NCI-H69 (cell line): ENCODE measurements at regions not wholly inside any gene's neighbourhood (a gene's known extent, or its start where the extent isn't known, plus 50 kb on each side); places are given as distances from the start of the nearest gene placed in this dataset.

ENCODE experiments used
- DNase-seq: peaks from one replicate; lab custom pipeline; 2025; lab: John Stamatoyannopoulos, UW

- DNase-seq: peak; percentile 56
These were observed 177.7 kb upstream of the MCTP2 start for GRCh38 chr15:94053626-94054025.

GRCh38 chr15:94052711-94053110, 178.7 kb upstream of the MCTP2 start:
- DNase-seq: no peak

- no peak for DNase-seq
These were observed 183.8 kb upstream of the MCTP2 start for GRCh38 chr15:94047566-94047965.

GRCh38 chr15:94042180-94042928, 189.0 kb upstream of the MCTP2 start:
- no peak for DNase-seq

GRCh38 chr15:94041746-94042145, 189.6 kb upstream of the MCTP2 start:
- no peak for DNase-seq

GRCh38 chr15:94040541-94041248, 190.7 kb upstream of the MCTP2 start:
- DNase-seq: no peak

GRCh38 chr15:94036156-94036555, 195.2 kb upstream of the MCTP2 start:
- no peak for DNase-seq

- no peak for DNase-seq
These were observed 197.7 kb upstream of the MCTP2 start for GRCh38 chr15:94033683-94034020.

- no peak for DNase-seq
These were observed 198.2 kb upstream of the MCTP2 start for GRCh38 chr15:94033014-94033682.

DNA sequence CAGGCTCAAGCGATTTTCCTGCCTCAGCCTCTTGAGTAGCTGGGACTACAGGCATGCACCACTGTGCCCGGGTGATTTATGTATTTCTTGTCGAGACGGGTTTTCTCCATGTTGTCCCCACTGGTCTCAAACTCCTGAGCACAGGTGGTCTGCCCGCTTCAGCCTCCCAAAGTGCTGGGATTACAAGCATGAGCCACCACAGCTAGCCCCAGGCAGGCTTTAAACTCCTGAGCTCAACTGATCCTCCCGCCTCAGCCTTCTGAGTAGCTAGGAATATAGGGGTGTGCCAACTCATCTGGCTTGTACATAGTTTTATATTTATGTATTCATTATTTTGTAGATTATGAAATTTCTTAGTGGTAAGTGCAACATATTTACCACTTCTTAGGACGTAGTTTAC, 198.8 kb upstream of the MCTP2 start:
- DNase-seq: no peak

GRCh38 chr15:94031072-94031471, 200.3 kb upstream of the MCTP2 start:
- no peak for DNase-seq

- DNase-seq: no peak
These were observed 201.9 kb upstream of the MCTP2 start for GRCh38 chr15:94029495-94029894.

- no peak for DNase-seq
These were observed 202.6 kb upstream of the MCTP2 start for GRCh38 chr15:94028809-94029208.

DNA sequence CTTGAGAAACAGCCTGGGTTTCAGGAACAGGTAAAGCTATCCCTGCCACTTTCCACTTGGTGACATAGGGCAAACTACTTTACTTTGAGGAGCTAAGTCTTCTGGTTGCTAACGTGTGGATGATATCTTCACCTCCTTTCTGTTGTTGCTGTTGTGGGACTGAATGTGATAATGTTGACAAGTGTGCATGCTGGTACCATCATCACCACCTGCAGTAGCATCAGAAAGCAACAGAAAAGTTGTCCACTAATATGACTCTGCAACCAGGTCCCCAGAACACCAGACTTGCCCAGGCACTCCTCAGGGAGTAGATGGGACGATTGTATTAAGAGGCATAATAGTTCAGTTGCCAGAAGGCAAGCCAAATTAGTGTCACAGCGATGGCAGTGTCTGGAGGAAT, 203.2 kb upstream of the MCTP2 start:
- DNase-seq: no peak

DNA sequence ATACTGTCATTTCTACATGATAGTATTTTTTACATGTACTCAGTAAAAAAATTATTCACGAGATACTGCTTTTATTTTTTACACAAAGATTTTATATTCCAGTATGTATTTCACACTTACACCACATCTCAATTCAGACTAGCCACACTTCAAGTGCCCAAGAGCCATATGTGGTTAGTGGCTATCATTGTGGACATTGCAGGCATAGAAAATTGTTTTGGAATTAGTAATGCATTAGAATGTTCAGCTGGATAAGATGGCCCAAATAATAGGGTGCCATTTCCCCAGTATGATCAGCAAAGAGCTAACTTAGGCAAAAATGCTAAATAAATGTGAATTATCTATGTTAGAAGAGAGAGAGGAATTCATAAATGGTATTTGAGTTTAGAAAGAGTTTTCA, 203.8 kb upstream of the MCTP2 start:
- DNase-seq: no peak

DNA sequence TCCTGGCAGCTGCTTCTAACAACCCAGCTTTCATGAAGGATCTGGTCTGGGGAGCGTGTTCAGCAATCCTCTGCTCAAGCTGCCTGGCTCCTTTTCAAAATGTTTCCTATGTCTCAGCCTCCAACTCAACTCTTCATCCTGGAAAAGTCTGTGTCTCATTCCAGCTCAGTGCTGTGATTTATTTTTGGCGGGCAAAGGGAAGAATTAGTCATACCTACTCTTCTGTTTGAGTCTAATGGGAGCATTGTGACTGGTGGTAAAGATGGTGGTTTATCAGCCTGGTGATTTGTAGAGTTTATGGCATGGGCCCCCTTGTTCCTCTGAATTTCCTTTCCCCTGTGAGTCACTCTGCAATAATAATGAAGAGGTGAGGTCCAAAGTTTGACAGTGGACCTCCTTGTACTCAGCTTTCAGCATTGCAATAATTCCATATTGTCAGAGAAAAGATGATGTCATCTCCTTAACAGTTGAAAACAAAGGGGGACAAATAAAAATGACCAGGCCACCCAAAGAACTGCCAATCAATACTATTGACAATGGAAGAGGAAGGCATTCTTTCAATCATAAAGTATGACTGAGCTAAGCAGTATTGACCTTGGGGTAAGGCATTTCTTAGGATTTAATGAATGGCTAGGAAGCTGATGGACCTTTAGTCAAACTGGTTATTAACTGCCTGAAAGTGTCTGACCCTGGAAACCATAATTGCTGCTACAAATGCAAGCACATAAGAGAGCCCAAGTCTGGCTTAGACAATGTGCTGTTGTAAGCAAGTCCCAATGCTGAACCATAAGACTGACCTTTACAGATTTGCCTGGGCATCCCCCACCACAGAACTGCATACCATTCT, 204.7 kb upstream of the MCTP2 start:
- no peak for DNase-seq

DNA sequence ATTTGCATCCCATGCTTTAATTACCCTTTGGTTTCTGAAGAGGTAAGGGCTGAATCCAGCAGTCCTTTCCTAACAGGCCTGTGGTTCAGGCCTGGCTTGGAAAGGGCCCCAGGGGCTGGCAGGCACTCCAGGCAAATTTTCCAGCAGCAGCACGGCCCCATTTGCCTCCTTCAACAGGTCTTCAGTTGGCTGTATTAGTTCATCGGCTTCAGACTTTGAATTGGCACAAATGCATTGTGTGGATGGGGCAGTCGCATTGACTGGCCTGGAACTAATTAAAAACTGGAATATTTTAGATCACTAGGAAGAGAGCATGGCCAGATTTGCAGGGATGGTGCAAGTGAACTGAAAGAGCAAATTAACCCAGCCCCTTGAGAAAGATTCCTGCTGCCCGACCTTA, 207.8 kb upstream of the MCTP2 start:
- DNase-seq: no peak

DNA sequence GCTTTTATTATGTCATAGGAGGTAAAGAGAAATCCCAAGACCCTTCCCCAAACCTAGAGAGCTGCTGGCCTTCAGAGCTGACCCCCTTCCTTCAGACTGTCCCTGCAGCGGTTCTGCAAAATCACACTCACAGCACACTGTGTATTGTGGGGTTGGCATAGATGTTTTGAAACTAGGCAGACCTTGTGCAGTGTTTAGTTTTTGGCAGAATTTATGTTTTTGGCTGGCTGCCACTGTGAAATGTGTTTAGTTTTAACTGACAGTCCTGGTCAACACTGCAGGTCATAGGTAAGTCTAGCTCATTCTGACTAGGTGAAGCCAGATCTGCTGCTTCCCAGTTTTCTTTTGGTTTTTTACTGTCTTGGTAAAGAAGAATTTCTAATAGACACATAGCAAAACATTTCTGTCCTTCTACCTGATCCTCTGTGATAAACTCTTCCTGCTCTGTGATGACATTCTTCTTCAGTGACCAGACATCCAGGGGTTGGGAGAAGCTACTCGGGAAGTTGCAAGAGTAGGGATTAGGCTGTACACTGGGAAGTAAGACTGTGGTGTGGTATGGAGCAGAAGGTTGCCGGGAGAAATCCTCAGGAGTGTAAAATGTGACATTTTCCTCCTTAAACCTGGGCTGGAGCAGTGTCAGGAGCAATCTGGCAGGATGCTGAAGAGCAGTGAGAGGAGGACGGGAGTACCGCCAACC, 209.6 kb upstream of the MCTP2 start:
- peak; percentile 6 for DNase-seq

GRCh38 chr15:94019062-94019461, 212.3 kb upstream of the MCTP2 start:
- no peak for DNase-seq

GRCh38 chr15:94015324-94015723, 216.0 kb upstream of the MCTP2 start:
- no peak for DNase-seq
